GM12878 (cell line): ENCODE measurements at regions not wholly inside any gene's neighbourhood (a gene's known extent, or its start where the extent isn't known, plus 50 kb on each side); places are given as distances from the start of the nearest gene placed in this dataset.

Experiments used
- ATAC-seq: fragments of 200-7000 bp; cut with Tn5 transposase; 3 replicates; pipeline ENCODE4 v1.9.1; 2020; ENCODE audit warnings: mild to moderate bottlenecking, moderate library complexity
- BruUV-seq: library from RNA; stranded (reverse); fragments of 400-500 nt; replicated peaks from 2 replicates; lab custom pipeline; 2021; lab: Mats Ljungman, UMichigan
- CTCF ChIA-PET: fragments of 300-600 bp; sonication (Branson Sonifier 250); formaldehyde crosslinking; extraction: SDS; loops from one replicate; lab custom pipeline; 2021; ENCODE audit warnings: inconsistent platforms; lab: Yijun Ruan, JAX
- POLR2A ChIA-PET: fragments of 350-600 bp; formaldehyde crosslinking; extraction: SDS; loops from one replicate; lab custom pipeline; 2021; ENCODE audit warnings: inconsistent platforms; lab: Charles Lee
- RAD21 ChIA-PET: fragments of 300-600 bp; sonication (Branson Sonifier 250); formaldehyde crosslinking; loops from one replicate; lab custom pipeline; 2023; ENCODE audit warnings: antibody characterized with exemption; ENCODE audit not compliant: unreplicated experiment; lab: Charles Lee
- SMC1A ChIA-PET: fragments of 300-600 bp; sonication (Branson Sonifier 250); formaldehyde crosslinking; loops from one replicate; lab custom pipeline; 2023; ENCODE audit not compliant: unreplicated experiment, uncharacterized antibody; lab: Charles Lee
- DNase-seq: peaks from one replicate; pipeline ENCODE4 v3.0.0-alpha.2; 2011; ENCODE audit warnings: low read depth, low spot score
- FAIRE-seq: peaks from 3 replicates; lab custom pipeline; 2011; peaks lifted over from hg19 to GRCh38; lab: Jason Lieb, UNC
- H2AFZ ChIP-seq: 2 replicates; pipeline ENCODE4 v1.6.0; 2011; ENCODE audit warnings: low read depth, low read length, control low read depth; ENCODE audit not compliant: control insufficient read depth
- H3K27ac ChIP-seq: 2 replicates; pipeline ENCODE4 v1.5.1; 2011; ENCODE audit warnings: control low read depth; ENCODE audit not compliant: control insufficient read depth, insufficient read depth
- H3K27me3 ChIP-seq, 2 experiments: replicated peaks in 1 of 2; 2 replicates each; pipeline versions ENCODE4 v1.6.0 to v1.6.1; 2011; ENCODE audit warnings: low read length in 1 of 2; ENCODE audit not compliant: control insufficient read depth in 2 of 2, insufficient read depth in 2 of 2
- H3K36me3 ChIP-seq, 2 experiments: 2 replicates each; pipeline ENCODE4 v1.5.1; 2011; ENCODE audit warnings: low read length in 1 of 2; ENCODE audit not compliant: control insufficient read depth in 2 of 2, insufficient read depth in 2 of 2
- H3K4me1 ChIP-seq: 2 replicates; pipeline ENCODE4 v1.6.1; 2011; ENCODE audit warnings: mild to moderate bottlenecking, low read length, moderate library complexity, mixed read lengths; ENCODE audit not compliant: control insufficient read depth, insufficient read depth
- H3K4me2 ChIP-seq: 2 replicates; pipeline ENCODE4 v1.6.0; 2011; ENCODE audit warnings: control low read depth; ENCODE audit not compliant: control insufficient read depth, insufficient read depth
- H3K4me3 ChIP-seq: fragments of 200-600 bp; sonication (generic); 2 replicates; pipeline ENCODE4 v1.5.1; 2016
- H3K79me2 ChIP-seq: 2 replicates; pipeline ENCODE4 v1.6.0; 2011; ENCODE audit warnings: low read length; ENCODE audit not compliant: control insufficient read depth, insufficient read depth
- H3K9ac ChIP-seq: 2 replicates; pipeline ENCODE4 v1.8.0; 2011; ENCODE audit warnings: low read length, control low read depth, mixed read lengths; ENCODE audit not compliant: control insufficient read depth, insufficient read depth
- H3K9me3 ChIP-seq: replicated peaks from 3 replicates; pipeline ENCODE4 v1.5.1; 2011; ENCODE audit warnings: mild to moderate bottlenecking, low read length; ENCODE audit not compliant: control insufficient read depth, insufficient read depth
- H4K20me1 ChIP-seq: 2 replicates; pipeline ENCODE4 v1.6.0; 2011; ENCODE audit not compliant: control insufficient read depth, insufficient read depth
- BRCA1 ChIP-seq: IDR thresholded peaks from 2 replicates; pipeline ENCODE4 v1.6.1; 2011; ENCODE audit warnings: low read depth, low read length, improper control_type of control experiment
- IKZF1 ChIP-seq: fragments of 450-650 bp; conservative IDR thresholded peaks from 2 replicates; pipeline ENCODE4 v1.6.1; 2017; ENCODE audit warnings: antibody characterized with exemption, mild to moderate bottlenecking
- NFIC ChIP-seq: IDR thresholded peaks from 2 replicates; pipeline ENCODE4 v1.6.1; 2012; ENCODE audit warnings: low read depth, mild to moderate bottlenecking, inconsistent platforms, low read length, moderate library complexity
- TARDBP ChIP-seq: IDR thresholded peaks from 2 replicates; pipeline ENCODE4 v1.6.1; 2016; ENCODE audit warnings: borderline replicate concordance
- WGBS: methylation state at CpG from one replicate; pipeline ENCODE4 v1.1.6; 2016; ENCODE audit warnings: low lambda C conversion rate; ENCODE audit not compliant: insufficient replicate concordance, insufficient coverage; ENCODE audit errors: missing lambda C conversion rate; 5-methylcytosine and 5-hydroxymethylcytosine counted together
- in situ Hi-C: fragments of 300-500 bp; cut with MboI; formaldehyde crosslinking; loops from 9 replicates; pipeline ENCODE4 v1.14.3; 2018; ENCODE audit warnings: mixed read lengths
- intact Hi-C: fragments of 100-400 bp; cut with micrococcal nuclease; formaldehyde crosslinking; loops from one replicate; pipeline ENCODE4 v1.14.2; 2022; ENCODE audit not compliant: unreplicated experiment
- TF ChIP-seq, protein P1 (sequence below): fragments of 450-650 bp; IDR thresholded peaks from 2 replicates; pipeline ENCODE4 v1.6.1; 2016; ENCODE audit warnings: mild to moderate bottlenecking
- TF ChIP-seq, protein P2 (sequence below): IDR thresholded peaks from 2 replicates; pipeline ENCODE4 v1.6.1; 2012; ENCODE audit warnings: improper control_type of control experiment, low read depth, low read length; ENCODE audit not compliant: insufficient replicate concordance
- TF ChIP-seq, protein P3 (sequence below): IDR thresholded peaks from 2 replicates; pipeline ENCODE4 v1.6.1; 2012; ENCODE audit warnings: mild to moderate bottlenecking, low read depth, low read length
- TF ChIP-seq, protein P4 (sequence below): IDR thresholded peaks from 2 replicates; pipeline ENCODE4 v1.6.1; 2012; ENCODE audit warnings: low read depth, low read length, improper control_type of control experiment

DNA sequence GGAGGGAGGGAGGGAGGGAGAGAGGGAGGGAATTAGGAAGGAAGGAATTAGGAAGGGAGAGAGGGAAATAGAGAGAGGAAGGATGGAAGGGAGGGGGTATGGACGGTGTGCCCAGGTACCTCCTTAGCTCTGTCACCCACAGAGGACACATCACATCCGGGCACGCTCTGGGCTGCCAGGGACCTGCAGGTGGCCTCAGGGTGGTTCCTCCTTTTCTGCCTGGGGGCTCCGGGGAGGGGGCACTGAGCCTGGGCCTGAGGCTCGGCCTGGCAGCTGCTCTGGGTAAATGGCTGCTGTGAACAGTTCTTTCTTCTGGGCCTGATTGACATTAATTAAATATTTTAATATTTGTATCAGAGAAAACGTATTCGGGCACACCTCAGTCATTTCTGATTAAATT, 733.5 kb downstream of the BRD1 start:
- H3K9me3 ChIP-seq, result no peaks in the 10 kb centered on the region; the same call in 2 of the 3 replicates
- H3K9ac ChIP-seq, result no peak overlapping the region
- no TSS peak for BruUV-seq
- DNase-seq (no peak), ATAC-seq (no peak), FAIRE-seq (no peak)
- ChIA-PET CTCF (no interaction called here), POLR2A (no interaction called here), RAD21 (no interaction called here), SMC1A (no interaction called here)
- intact Hi-C loops (no loop called here), in situ Hi-C loops (no loop called here)
- no peaks in the 10 kb centered on the region for H4K20me1 ChIP-seq
- H3K4me2 ChIP-seq, result no peak overlapping the region
- H3K4me1 ChIP-seq, result no peaks in the 10 kb centered on the region
- H3K4me3 ChIP-seq, result no peak overlapping the region
- H3K79me2 ChIP-seq, result no peaks in the 10 kb centered on the region
- no peaks in the 10 kb centered on the region for H3K27me3 ChIP-seq
- 30% methylated on average over 7 of the region's 7 CpGs for WGBS
- no peak overlapping the region for H3K27ac ChIP-seq
- H3K36me3 ChIP-seq, result no peaks in the 10 kb centered on the region
- H2AFZ ChIP-seq, result no peak overlapping the region
- TF ChIP-seq IKZF1, result no peak
- TF ChIP-seq NFIC, result no peak
- no peak for TF ChIP-seq TARDBP
- TF ChIP-seq, protein P1, sequence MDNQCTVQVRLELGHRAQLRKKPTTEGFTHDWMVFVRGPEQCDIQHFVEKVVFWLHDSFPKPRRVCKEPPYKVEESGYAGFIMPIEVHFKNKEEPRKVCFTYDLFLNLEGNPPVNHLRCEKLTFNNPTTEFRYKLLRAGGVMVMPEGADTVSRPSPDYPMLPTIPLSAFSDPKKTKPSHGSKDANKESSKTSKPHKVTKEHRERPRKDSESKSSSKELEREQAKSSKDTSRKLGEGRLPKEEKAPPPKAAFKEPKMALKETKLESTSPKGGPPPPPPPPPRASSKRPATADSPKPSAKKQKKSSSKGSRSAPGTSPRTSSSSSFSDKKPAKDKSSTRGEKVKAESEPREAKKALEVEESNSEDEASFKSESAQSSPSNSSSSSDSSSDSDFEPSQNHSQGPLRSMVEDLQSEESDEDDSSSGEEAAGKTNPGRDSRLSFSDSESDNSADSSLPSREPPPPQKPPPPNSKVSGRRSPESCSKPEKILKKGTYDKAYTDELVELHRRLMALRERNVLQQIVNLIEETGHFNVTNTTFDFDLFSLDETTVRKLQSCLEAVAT, result no peak
- no peak for TF ChIP-seq BRCA1
- TF ChIP-seq, protein P2, sequence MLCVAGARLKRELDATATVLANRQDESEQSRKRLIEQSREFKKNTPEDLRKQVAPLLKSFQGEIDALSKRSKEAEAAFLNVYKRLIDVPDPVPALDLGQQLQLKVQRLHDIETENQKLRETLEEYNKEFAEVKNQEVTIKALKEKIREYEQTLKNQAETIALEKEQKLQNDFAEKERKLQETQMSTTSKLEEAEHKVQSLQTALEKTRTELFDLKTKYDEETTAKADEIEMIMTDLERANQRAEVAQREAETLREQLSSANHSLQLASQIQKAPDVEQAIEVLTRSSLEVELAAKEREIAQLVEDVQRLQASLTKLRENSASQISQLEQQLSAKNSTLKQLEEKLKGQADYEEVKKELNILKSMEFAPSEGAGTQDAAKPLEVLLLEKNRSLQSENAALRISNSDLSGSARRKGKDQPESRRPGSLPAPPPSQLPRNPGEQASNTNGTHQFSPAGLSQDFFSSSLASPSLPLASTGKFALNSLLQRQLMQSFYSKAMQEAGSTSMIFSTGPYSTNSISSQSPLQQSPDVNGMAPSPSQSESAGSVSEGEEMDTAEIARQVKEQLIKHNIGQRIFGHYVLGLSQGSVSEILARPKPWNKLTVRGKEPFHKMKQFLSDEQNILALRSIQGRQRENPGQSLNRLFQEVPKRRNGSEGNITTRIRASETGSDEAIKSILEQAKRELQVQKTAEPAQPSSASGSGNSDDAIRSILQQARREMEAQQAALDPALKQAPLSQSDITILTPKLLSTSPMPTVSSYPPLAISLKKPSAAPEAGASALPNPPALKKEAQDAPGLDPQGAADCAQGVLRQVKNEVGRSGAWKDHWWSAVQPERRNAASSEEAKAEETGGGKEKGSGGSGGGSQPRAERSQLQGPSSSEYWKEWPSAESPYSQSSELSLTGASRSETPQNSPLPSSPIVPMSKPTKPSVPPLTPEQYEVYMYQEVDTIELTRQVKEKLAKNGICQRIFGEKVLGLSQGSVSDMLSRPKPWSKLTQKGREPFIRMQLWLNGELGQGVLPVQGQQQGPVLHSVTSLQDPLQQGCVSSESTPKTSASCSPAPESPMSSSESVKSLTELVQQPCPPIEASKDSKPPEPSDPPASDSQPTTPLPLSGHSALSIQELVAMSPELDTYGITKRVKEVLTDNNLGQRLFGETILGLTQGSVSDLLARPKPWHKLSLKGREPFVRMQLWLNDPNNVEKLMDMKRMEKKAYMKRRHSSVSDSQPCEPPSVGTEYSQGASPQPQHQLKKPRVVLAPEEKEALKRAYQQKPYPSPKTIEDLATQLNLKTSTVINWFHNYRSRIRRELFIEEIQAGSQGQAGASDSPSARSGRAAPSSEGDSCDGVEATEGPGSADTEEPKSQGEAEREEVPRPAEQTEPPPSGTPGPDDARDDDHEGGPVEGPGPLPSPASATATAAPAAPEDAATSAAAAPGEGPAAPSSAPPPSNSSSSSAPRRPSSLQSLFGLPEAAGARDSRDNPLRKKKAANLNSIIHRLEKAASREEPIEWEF, result no peak
- TF ChIP-seq, protein P3, sequence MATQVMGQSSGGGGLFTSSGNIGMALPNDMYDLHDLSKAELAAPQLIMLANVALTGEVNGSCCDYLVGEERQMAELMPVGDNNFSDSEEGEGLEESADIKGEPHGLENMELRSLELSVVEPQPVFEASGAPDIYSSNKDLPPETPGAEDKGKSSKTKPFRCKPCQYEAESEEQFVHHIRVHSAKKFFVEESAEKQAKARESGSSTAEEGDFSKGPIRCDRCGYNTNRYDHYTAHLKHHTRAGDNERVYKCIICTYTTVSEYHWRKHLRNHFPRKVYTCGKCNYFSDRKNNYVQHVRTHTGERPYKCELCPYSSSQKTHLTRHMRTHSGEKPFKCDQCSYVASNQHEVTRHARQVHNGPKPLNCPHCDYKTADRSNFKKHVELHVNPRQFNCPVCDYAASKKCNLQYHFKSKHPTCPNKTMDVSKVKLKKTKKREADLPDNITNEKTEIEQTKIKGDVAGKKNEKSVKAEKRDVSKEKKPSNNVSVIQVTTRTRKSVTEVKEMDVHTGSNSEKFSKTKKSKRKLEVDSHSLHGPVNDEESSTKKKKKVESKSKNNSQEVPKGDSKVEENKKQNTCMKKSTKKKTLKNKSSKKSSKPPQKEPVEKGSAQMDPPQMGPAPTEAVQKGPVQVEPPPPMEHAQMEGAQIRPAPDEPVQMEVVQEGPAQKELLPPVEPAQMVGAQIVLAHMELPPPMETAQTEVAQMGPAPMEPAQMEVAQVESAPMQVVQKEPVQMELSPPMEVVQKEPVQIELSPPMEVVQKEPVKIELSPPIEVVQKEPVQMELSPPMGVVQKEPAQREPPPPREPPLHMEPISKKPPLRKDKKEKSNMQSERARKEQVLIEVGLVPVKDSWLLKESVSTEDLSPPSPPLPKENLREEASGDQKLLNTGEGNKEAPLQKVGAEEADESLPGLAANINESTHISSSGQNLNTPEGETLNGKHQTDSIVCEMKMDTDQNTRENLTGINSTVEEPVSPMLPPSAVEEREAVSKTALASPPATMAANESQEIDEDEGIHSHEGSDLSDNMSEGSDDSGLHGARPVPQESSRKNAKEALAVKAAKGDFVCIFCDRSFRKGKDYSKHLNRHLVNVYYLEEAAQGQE, result no peak
- TF ChIP-seq, protein P4, sequence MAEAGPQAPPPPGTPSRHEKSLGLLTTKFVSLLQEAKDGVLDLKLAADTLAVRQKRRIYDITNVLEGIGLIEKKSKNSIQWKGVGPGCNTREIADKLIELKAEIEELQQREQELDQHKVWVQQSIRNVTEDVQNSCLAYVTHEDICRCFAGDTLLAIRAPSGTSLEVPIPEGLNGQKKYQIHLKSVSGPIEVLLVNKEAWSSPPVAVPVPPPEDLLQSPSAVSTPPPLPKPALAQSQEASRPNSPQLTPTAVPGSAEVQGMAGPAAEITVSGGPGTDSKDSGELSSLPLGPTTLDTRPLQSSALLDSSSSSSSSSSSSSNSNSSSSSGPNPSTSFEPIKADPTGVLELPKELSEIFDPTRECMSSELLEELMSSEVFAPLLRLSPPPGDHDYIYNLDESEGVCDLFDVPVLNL, result no peak
